ENCODE measurements at regions not wholly inside any gene's neighbourhood (a gene's known extent, or its start where the extent isn't known, plus 50 kb on each side); places are given as distances from the start of the nearest gene placed in this dataset.
"Not testable (repeated sequence)": the region's sequence is repeated elsewhere in the genome, so short reads cannot be mapped to it uniquely, and the experiment has no call there.

- no peak for DNase-seq (ENCODE audit: extremely low spot score)
- ChIA-PET POLR2A (no interaction called here), CTCF (no interaction called here)
- TF ChIP-seq FOXK2 (IDR thresholded peaks at IDR 0.05), result no peak
- TF ChIP-seq BHLHE40 (IDR thresholded peaks at IDR 0.05; ENCODE audit: borderline replicate concordance), result no peak
- TF ChIP-seq TARDBP (IDR thresholded peaks at IDR 0.05), result no peak
- no peak for TF ChIP-seq LEF1 (IDR thresholded peaks at IDR 0.05; ENCODE audit: borderline replicate concordance)
- TF ChIP-seq PKNOX1 (IDR thresholded peaks at IDR 0.05), result no peak
- no peak for TF ChIP-seq NFRKB (IDR thresholded peaks at IDR 0.05)
- no peak for TF ChIP-seq CTBP1 (IDR thresholded peaks at IDR 0.05; ENCODE audit: borderline replicate concordance)
- TF ChIP-seq SP1 (IDR thresholded peaks at IDR 0.05), result no peak
- no peak for TF ChIP-seq ARNT (IDR thresholded peaks at IDR 0.05)
- no peak for TF ChIP-seq FOXM1 (IDR thresholded peaks at IDR 0.05; ENCODE audit: borderline replicate concordance)
- TF ChIP-seq FOXA1 (IDR thresholded peaks at IDR 0.05), result no peak
- no peak for TF ChIP-seq ZNF384 (IDR thresholded peaks at IDR 0.05)
- TF ChIP-seq HDGF (IDR thresholded peaks at IDR 0.05; ENCODE audit: borderline replicate concordance), result no peak
- no peak for TF ChIP-seq SUZ12 (IDR thresholded peaks at IDR 0.05)
- no peak for TF ChIP-seq ELF4 (IDR thresholded peaks at IDR 0.05)
- no peak for TF ChIP-seq L3MBTL2 (conservative IDR thresholded peaks at IDR 0.05)
Observed at GRCh38 chr1:221045151-221045550, 165.9 kb downstream of the HLX start.

GRCh38 chr1:221045842-221046831, 166.9 kb downstream of the HLX start:
- no peak for DNase-seq (ENCODE audit: extremely low spot score)
- POLR2A ChIA-PET, result no interaction called here
- CTCF ChIA-PET, result no interaction called here
- TF ChIP-seq PKNOX1 (IDR thresholded peaks at IDR 0.05), result 0 out of 2 replicates have a peak, but pooled peaks have one; percentile 25
- TF ChIP-seq ZNF384 (IDR thresholded peaks at IDR 0.05), result no peak

- DNase-seq (ENCODE audit: extremely low spot score); POLR2A ChIA-PET; CTCF ChIA-PET: not testable (repeated sequence)
Observed at GRCh38 chr1:221051391-221051790, 172.1 kb downstream of the HLX start.

GRCh38 chr1:221053889-221054288, 174.6 kb downstream of the HLX start:
- ChIA-PET POLR2A (no interaction called here), CTCF (interaction anchor here (0.5 kb wide), 1 partner anchor 39 kb away, joined by 3 read pairs; no protein-coding TSS in a partner anchor)
- no peak for DNase-seq (ENCODE audit: extremely low spot score)
- TF ChIP-seq ZNF384 (IDR thresholded peaks at IDR 0.05) (no peak), LEF1 (IDR thresholded peaks at IDR 0.05; ENCODE audit: borderline replicate concordance) (no peak), SUZ12 (IDR thresholded peaks at IDR 0.05) (no peak), BHLHE40 (IDR thresholded peaks at IDR 0.05; ENCODE audit: borderline replicate concordance) (no peak), FOXA1 (IDR thresholded peaks at IDR 0.05) (no peak), ARNT (IDR thresholded peaks at IDR 0.05) (no peak), HDGF (IDR thresholded peaks at IDR 0.05; ENCODE audit: borderline replicate concordance) (no peak), SP1 (IDR thresholded peaks at IDR 0.05) (no peak), L3MBTL2 (conservative IDR thresholded peaks at IDR 0.05) (no peak), ELF4 (IDR thresholded peaks at IDR 0.05) (no peak), NFRKB (IDR thresholded peaks at IDR 0.05) (no peak), FOXM1 (IDR thresholded peaks at IDR 0.05; ENCODE audit: borderline replicate concordance) (no peak), CTBP1 (IDR thresholded peaks at IDR 0.05; ENCODE audit: borderline replicate concordance) (no peak), FOXK2 (IDR thresholded peaks at IDR 0.05) (no peak), TARDBP (IDR thresholded peaks at IDR 0.05) (no peak), PKNOX1 (IDR thresholded peaks at IDR 0.05) (no peak)

- POLR2A ChIA-PET, result no interaction called here
- no peak for TF ChIP-seq HDGF (IDR thresholded peaks at IDR 0.05; ENCODE audit: borderline replicate concordance)
- no peak for TF ChIP-seq FOXK2 (IDR thresholded peaks at IDR 0.05)
- no peak for TF ChIP-seq PKNOX1 (IDR thresholded peaks at IDR 0.05)
- TF ChIP-seq SUZ12 (IDR thresholded peaks at IDR 0.05), result no peak
- no peak for TF ChIP-seq CTBP1 (IDR thresholded peaks at IDR 0.05; ENCODE audit: borderline replicate concordance)
- TF ChIP-seq SP1 (IDR thresholded peaks at IDR 0.05), result no peak
- no peak for DNase-seq (ENCODE audit: extremely low spot score)
- CTCF ChIA-PET, result no interaction called here
Observed at GRCh38 chr1:221059506-221059905, 180.3 kb downstream of the HLX start.

GRCh38 chr1:221063651-221064050, 184.4 kb downstream of the HLX start:
- TF ChIP-seq ELF4 (IDR thresholded peaks at IDR 0.05) (no peak), L3MBTL2 (conservative IDR thresholded peaks at IDR 0.05) (no peak), SUZ12 (IDR thresholded peaks at IDR 0.05) (no peak)
- no peak for DNase-seq (ENCODE audit: extremely low spot score)
- POLR2A ChIA-PET, result no interaction called here
- CTCF ChIA-PET, result no interaction called here

Data from HEK293T (cell line).